ENCODE measurements at regions not wholly inside any gene's neighbourhood (a gene's known extent, or its start where the extent isn't known, plus 50 kb on each side); places are given as distances from the start of the nearest gene placed in this dataset.

GRCh38 chrX:146454363-146454762 is 355.2 kb upstream of the CXorf51B start:
- ChIA-PET POLR2A (interaction anchor here (0.5 kb wide), 1 partner anchor 282 kb away, joined by 3 read pairs; no protein-coding TSS in a partner anchor), CTCF (no interaction called here), SMC1A (ENCODE audit: uncharacterized antibody, unreplicated experiment) (no interaction called here), RAD21 (ENCODE audit: unreplicated experiment) (no interaction called here)
- H3K4me2 ChIP-seq (ENCODE audit: control insufficient read depth, insufficient read depth), result no peak overlapping the region
- TF ChIP-seq RUNX3 (IDR thresholded peaks at IDR 0.05; ENCODE audit: low read length) (no peak), NFIC (IDR thresholded peaks at IDR 0.05; ENCODE audit: low read depth, low read length) (no peak), IRF3 (IDR thresholded peaks at IDR 0.05) (no peak), CHD1 (IDR thresholded peaks at IDR 0.05; ENCODE audit: low read depth, low read length) (no peak), GATAD2B (conservative IDR thresholded peaks at IDR 0.05; ENCODE audit: low read depth) (no peak), ZSCAN29 (IDR thresholded peaks at IDR 0.05) (no peak)
- H2AFZ ChIP-seq (ENCODE audit: control insufficient read depth, low read depth, low read length), result no peak overlapping the region
- no peak for DNase-seq (ENCODE audit: low read depth, low spot score)
- no peaks in the 10 kb centered on the region for H4K20me1 ChIP-seq (ENCODE audit: control insufficient read depth, insufficient read depth)
- H3K9me3 ChIP-seq (replicated peaks; ENCODE audit: control insufficient read depth, insufficient read depth, low read length), result no peaks in the 10 kb centered on the region
- intact Hi-C loops (cut with micrococcal nuclease; ENCODE audit: unreplicated experiment), result no loop called here
- no peaks in the 10 kb centered on the region for H3K4me1 ChIP-seq (ENCODE audit: control insufficient read depth, insufficient read depth, low read length)
- H3K36me3 ChIP-seq (ENCODE audit: control insufficient read depth in 2 of 2, insufficient read depth in 2 of 2, low read length in 1 of 2), result no peaks in the 10 kb centered on the region
- no peaks in the 10 kb centered on the region for H3K27me3 ChIP-seq (replicated peaks in 1 of 2; ENCODE audit: control insufficient read depth in 2 of 2, insufficient read depth in 2 of 2, low read length in 1 of 2)
- ATAC-seq, result no peak
- H3K9ac ChIP-seq (ENCODE audit: control insufficient read depth, insufficient read depth, low read length), result no peak overlapping the region
- in situ Hi-C loops (cut with MboI), result no loop called here
- no peak for FAIRE-seq
- no peak overlapping the region for H3K4me3 ChIP-seq
- BruUV-seq (replicated peaks), result no TSS peak
- H3K79me2 ChIP-seq (ENCODE audit: control insufficient read depth, insufficient read depth, low read length), result no peaks in the 10 kb centered on the region
- H3K27ac ChIP-seq (ENCODE audit: control insufficient read depth, insufficient read depth), result no peak overlapping the region

GRCh38 chrX:146456058-146456457 is 353.5 kb upstream of the CXorf51B start:
- no peaks in the 10 kb centered on the region for H3K4me1 ChIP-seq (ENCODE audit: control insufficient read depth, insufficient read depth, low read length)
- no peak for DNase-seq (ENCODE audit: low read depth, low spot score)
- CTCF ChIA-PET, result no interaction called here
- ATAC-seq, result no peak
- POLR2A ChIA-PET, result no interaction called here
- in situ Hi-C loops (cut with MboI), result no loop called here
- H3K9ac ChIP-seq (ENCODE audit: control insufficient read depth, insufficient read depth, low read length), result no peak overlapping the region
- RAD21 ChIA-PET (ENCODE audit: unreplicated experiment), result no interaction called here
- SMC1A ChIA-PET (ENCODE audit: uncharacterized antibody, unreplicated experiment), result no interaction called here
- FAIRE-seq, result no peak
- no peaks in the 10 kb centered on the region for H3K27me3 ChIP-seq (replicated peaks in 1 of 2; ENCODE audit: control insufficient read depth in 2 of 2, insufficient read depth in 2 of 2, low read length in 1 of 2)
- no peak overlapping the region for H3K4me3 ChIP-seq
- intact Hi-C loops (cut with micrococcal nuclease; ENCODE audit: unreplicated experiment), result no loop called here
- H3K79me2 ChIP-seq (ENCODE audit: control insufficient read depth, insufficient read depth, low read length), result no peaks in the 10 kb centered on the region
- no peak overlapping the region for H3K27ac ChIP-seq (ENCODE audit: control insufficient read depth, insufficient read depth)
- no peak overlapping the region for H3K4me2 ChIP-seq (ENCODE audit: control insufficient read depth, insufficient read depth)
- no peaks in the 10 kb centered on the region for H3K9me3 ChIP-seq (replicated peaks; ENCODE audit: control insufficient read depth, insufficient read depth, low read length)
- H4K20me1 ChIP-seq (ENCODE audit: control insufficient read depth, insufficient read depth), result no peaks in the 10 kb centered on the region
- no peak overlapping the region for H2AFZ ChIP-seq (ENCODE audit: control insufficient read depth, low read depth, low read length)
- no peaks in the 10 kb centered on the region for H3K36me3 ChIP-seq (ENCODE audit: control insufficient read depth in 2 of 2, insufficient read depth in 2 of 2, low read length in 1 of 2)
- 61% methylated on average over 2 of the region's 2 CpGs for WGBS (ENCODE audit: insufficient coverage, insufficient replicate concordance, low lambda C conversion rate, missing lambda C conversion rate)
- no TSS peak for BruUV-seq (replicated peaks)
- TF ChIP-seq IRF4 (IDR thresholded peaks at IDR 0.05; ENCODE audit: low read depth, low read length) (no peak), ATF2 (IDR thresholded peaks at IDR 0.05; ENCODE audit: low read length) (no peak), HDGF (IDR thresholded peaks at IDR 0.05) (no peak), ETV6 (conservative IDR thresholded peaks at IDR 0.05 in 1 of 2, IDR thresholded peaks at IDR 0.05 in 1 of 2; ENCODE audit: borderline replicate concordance in 1 of 2, low read depth in 1 of 2) (no peak), WRNIP1 (IDR thresholded peaks at IDR 0.05; ENCODE audit: borderline replicate concordance, low read depth, low read length) (no peak), PRDM15 (CRISPR knock-in tag; IDR thresholded peaks at IDR 0.05) (no peak), SRF (IDR thresholded peaks at IDR 0.05; ENCODE audit: low read depth in 2 of 2, low read length in 2 of 2) (no peak), SMAD5 (IDR thresholded peaks at IDR 0.05; ENCODE audit: low read depth) (no peak), CBX3 (IDR thresholded peaks at IDR 0.05; ENCODE audit: borderline replicate concordance, low read depth) (no peak)

All from GM12878 (cell line).